ENCODE measurements at regions not wholly inside any gene's neighbourhood (a gene's known extent, or its start where the extent isn't known, plus 50 kb on each side); places are given as distances from the start of the nearest gene placed in this dataset.

DNA sequence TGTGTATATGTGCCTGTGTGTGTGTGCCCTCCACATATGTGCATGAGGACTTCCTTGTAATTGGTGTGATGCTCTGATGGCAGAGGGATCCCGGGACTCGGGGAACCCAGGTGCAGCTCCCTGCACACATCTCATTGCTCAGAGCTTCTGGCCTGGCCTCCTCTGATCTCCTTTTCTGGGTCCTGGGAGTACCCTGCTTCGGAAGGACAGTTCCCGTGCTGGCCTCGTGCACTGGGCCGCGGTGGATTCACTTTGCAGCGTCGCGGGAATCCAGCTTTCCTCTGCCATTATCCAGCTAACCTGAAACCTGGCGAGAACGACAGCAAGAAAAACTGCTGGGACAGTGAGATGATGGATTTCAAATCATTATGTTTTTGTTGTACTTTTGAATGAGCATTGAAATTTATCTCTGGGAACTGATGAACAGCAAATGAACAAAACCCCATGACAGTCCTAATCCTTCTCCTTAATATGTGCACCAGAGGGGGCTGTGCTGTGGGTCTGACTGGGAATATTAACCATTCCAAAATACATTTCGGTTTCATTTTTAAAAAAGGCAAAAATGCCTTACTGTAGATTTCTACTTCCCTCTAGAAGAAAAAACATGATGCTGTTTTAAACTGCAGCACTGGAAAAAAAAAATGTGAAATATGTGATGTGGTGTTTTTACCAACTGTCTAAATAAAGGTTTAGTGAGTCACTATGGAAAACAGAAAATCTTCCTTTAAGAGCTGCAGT lies 78.2 kb downstream of the PTGR3 start:
- TF ChIP-seq, protein P1, sequence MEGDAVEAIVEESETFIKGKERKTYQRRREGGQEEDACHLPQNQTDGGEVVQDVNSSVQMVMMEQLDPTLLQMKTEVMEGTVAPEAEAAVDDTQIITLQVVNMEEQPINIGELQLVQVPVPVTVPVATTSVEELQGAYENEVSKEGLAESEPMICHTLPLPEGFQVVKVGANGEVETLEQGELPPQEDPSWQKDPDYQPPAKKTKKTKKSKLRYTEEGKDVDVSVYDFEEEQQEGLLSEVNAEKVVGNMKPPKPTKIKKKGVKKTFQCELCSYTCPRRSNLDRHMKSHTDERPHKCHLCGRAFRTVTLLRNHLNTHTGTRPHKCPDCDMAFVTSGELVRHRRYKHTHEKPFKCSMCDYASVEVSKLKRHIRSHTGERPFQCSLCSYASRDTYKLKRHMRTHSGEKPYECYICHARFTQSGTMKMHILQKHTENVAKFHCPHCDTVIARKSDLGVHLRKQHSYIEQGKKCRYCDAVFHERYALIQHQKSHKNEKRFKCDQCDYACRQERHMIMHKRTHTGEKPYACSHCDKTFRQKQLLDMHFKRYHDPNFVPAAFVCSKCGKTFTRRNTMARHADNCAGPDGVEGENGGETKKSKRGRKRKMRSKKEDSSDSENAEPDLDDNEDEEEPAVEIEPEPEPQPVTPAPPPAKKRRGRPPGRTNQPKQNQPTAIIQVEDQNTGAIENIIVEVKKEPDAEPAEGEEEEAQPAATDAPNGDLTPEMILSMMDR (conservative IDR thresholded peaks at IDR 0.05): no peak
- TF ChIP-seq ZFX (IDR thresholded peaks at IDR 0.05): no peak
- no peak overlapping the region for H3K27ac ChIP-seq

DNA sequence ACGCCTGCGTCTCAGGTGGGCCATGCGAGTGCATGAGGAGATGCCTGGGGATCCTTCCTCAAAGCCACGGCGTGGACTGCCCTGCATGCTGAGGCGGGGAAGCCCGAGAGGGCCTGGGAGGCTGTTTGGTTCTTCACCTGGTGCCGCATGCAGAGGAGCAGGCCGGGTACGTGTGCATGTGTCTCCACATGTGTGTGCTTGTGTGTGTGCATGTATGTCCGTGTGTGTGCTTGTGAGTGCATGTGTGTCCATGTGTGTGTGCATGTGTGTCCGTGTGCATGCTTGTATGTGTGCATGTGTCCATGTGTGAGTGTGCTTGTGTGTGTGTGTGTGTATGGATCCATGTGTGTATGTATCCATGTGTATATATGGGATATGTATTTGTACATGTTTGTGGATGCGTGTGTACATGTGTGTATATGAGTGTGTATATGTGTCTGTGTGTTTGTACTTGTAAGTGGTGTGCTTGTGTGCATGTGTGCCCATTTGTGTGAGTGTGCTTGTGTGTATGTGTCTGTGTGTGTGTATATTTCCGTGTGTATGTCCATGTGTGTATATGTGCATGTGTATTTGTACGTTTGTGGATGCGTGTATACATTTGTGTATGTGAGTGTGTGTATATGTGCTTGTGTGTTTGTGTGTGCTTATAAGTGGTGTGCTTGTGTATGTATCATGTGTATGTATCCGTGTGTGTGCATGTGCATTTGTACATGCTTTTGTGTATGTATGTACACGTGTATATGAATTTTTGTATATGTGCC lies 79.0 kb downstream of the PTGR3 start:
- no peak for TF ChIP-seq ZFX (IDR thresholded peaks at IDR 0.05)
- no peak overlapping the region for H3K27ac ChIP-seq

DNA sequence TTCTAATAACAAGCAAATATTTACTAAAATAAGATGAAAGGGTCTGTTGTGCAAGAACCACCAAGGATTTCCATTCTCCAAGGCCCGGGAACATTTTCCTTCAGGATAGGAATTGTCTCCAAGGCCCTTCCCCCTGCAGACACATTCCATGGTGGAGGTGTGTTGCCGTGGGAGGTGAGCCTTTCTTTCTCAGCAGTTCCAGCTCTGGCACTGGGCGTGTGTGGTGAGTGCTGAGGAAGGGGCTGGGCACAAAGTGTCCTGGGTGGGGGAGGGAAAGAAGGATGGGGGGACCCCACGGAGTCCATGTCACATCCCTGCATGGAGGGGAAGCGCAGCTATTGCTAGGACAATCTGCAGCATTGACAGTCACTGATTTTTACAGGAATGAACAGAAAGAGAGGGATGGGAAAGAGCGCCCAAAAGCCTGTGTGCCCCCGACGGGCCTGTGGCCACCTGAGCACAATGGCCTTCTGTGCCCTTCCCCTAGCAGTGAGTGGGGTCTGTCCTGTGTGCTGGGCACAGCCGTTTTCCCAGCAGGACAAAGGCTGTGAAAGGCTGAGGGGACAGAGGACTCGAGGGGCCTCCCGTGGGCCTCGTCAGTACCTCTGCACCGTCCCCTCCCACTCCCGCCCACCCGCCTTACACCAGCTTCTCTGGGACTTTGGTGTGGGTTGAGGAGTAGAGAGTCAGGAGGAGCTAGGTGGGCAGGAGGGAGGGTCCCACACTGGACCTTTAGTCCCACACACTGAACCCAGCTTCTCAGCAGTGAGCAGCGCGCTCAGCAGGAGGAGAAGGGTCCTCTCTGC lies 79.8 kb downstream of the PTGR3 start:
- TF ChIP-seq, protein P1 (conservative IDR thresholded peaks at IDR 0.05): no peak
- TF ChIP-seq ZFX (IDR thresholded peaks at IDR 0.05): no peak
- H3K27ac ChIP-seq: no peak overlapping the region

DNA sequence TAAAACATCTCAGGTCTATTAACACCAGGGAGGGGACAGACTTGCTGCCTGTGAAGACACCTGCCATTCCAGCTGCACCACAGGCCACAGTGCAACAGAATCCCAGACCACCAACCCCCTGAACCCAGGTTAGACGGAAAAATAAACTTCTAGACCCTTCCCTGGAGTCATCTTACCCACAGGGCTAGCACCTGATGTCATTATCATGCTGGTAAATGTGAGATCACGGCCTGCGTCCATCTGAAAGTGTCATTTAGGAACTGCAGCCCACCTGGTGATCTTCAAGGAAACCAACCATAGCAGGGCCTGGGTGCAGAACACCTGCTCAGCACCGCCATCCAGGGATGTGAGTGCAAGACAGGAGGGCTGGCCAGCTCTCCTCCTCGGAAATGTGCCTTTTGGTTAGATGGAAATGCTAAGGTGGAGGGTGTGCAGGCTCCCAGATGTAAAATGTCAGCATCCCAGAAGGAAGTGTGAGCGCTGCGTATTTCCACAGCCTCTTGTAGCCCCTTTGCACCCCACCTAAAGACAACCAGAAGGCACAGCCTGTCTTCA lies 80.8 kb downstream of the PTGR3 start:
- no peak overlapping the region for H3K27ac ChIP-seq
- TF ChIP-seq, protein P1 (conservative IDR thresholded peaks at IDR 0.05): no peak
- no peak for TF ChIP-seq ZFX (IDR thresholded peaks at IDR 0.05)

DNA sequence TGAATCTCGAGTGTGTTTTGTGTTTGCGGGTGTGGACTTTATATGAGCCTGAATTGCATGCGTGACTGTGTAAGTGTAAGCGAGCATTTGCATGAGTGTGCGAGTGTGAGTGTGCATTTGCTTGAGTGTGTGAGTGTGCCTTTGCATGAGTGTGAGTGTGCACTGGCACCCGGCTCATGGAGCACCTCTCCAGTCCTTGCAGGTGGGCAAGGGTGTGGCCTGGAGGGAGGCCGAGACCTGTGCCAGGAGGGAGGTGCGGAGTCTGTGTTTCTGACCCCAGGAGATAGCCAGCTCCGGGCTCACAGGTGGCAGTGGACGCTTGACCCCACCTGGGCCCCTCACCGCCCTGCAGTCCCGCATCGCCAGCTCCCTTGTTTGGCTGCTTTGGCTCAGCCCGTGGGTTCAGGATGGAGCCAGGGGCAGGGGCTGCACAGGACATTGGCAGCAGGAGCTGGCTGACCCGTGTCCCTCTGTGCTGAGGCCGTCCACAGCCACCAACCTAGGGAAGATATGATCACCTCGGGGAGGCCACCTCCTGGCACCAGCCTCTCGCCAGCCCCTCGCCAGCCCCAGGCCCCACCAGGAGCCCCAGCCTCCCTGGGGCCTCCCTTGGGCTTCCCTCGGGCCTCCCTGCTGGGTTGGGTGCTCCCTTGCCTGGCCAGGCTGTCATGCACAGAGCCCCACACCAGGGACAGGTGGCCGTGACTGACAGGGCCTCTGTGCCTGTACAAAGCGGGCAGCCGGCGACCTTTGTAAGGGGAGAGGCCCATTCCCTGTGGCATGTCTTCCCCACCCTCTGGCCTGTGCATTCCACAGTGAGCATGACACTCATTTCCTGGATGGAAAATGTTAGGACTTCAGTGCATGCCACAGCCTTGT lies 81.6 kb downstream of the PTGR3 start:
- TF ChIP-seq ZFX (IDR thresholded peaks at IDR 0.05): no peak
- TF ChIP-seq, protein P1 (conservative IDR thresholded peaks at IDR 0.05): no peak
- H3K27ac ChIP-seq: no peak overlapping the region

DNA sequence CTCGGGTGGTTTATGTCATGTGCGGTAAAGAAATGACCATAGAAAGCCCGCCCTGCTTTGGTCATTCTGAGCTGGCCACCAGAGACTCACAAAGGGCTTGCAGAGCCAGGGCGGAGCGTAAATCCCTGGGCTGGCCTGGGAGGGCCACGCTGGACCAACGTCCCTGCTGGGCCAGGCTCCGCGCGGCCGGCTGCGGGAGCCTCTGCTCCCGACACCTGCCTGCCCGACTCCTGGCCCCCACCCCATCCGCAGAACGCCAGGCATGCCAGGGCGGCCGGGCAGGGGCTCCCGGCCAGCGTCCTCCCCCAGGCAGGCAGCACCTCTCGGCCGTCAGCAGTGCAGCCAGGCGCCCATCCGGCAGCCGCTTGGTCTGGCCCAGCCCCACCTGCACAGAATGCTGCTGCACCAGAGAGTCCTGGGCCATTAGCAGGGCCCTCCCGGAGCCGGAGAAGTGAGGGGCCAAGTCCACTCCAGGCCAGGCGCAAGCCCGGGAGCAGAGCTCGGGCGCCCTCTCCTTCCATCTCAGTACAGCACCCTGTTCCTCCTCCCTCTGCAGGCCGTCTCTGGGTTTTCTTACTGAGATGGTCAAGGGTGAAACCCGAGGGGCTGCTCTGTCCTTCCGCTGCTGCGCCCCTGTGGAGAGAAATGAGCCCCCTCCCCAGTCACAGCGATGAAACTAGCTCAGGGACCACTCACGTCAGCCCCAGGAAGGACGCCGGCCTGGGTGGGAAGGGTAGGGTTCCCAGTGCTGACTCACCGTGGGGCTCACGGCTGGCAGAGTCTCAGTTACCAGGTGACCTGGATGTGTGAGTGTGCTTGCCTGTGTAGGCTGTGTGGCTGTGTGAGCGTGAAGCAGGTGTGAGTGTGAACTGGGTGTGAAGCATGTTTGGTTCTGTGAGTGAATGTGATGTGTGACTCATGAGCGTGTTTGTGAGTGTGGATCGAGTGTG lies 83.3 kb downstream of the PTGR3 start:
- TF ChIP-seq, protein P1 (conservative IDR thresholded peaks at IDR 0.05): no peak
- no peak for TF ChIP-seq ZFX (IDR thresholded peaks at IDR 0.05)

More for the DNA sequence above, 83.3 kb downstream of the PTGR3 start:
- H3K27ac ChIP-seq: no peak overlapping the region
